Spinal cord (tissue), 9 donors: ENCODE measurements at regions not wholly inside any gene's neighbourhood (a gene's known extent, or its start where the extent isn't known, plus 50 kb on each side); places are given as distances from the start of the nearest gene placed in this dataset.

Source experiments
- DNase-seq, 6 donors: peaks; one replicate each; pipeline versions ENCODE4 v3.0.0 to v3.0.0-alpha.2; 2013 to 2015; ENCODE audit warnings: low spot score in 6 of 6, low read depth in 4 of 6
- H3K27ac ChIP-seq: one replicate; pipeline ENCODE4 v1.5.1; 2013; ENCODE audit warnings: low read depth, low read length, control low read depth
- H3K27me3 ChIP-seq: one replicate; pipeline ENCODE4 v1.6.1; 2013; ENCODE audit warnings: low read length; ENCODE audit not compliant: control insufficient read depth, insufficient read depth
- H3K36me3 ChIP-seq: one replicate; pipeline ENCODE4 v1.6.1; 2013; ENCODE audit warnings: low read length; ENCODE audit not compliant: control insufficient read depth, insufficient read depth
- H3K4me1 ChIP-seq: one replicate; pipeline ENCODE4 v1.6.1; 2013; ENCODE audit warnings: low read length; ENCODE audit not compliant: control insufficient read depth, insufficient read depth
- H3K4me3 ChIP-seq: one replicate; pipeline ENCODE4 v1.5.1; 2013; ENCODE audit warnings: low read depth, low read length, control low read depth
- H3K9me3 ChIP-seq: one replicate; pipeline ENCODE4 v1.6.1; 2013; ENCODE audit warnings: low read length; ENCODE audit not compliant: control insufficient read depth, insufficient read depth
- WGBS: methylation state at CpG from one replicate; pipeline ENCODE4 v1.1.5; 2013; ENCODE audit warnings: missing lambda C conversion rate; ENCODE audit not compliant: insufficient coverage; 5-methylcytosine and 5-hydroxymethylcytosine counted together
- donor health status: healthy.

DNA sequence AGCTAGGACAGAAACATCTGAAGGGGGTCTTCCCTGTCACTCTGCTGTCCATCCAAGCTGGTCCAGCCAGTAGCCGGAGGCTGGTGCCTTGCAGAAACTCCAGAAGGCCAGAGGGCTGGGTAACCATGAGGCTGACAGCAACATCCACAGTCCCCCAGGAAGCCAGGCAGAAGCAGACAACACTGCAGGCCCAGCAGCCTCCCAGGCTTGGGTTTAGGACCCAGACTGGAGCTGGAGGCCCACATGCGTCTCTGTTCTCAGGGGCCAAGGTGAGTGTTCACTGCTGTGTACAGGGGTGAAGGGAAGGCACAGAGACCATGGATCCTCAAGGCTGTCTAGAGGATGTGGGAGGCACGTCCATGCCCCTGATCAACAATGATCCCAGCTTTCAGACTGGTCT, 136.4 kb upstream of the PRMT8 start:
- Histone ChIP-seq H3K27me3 (no peaks in the 10 kb centered on the region), H3K27ac (no peak overlapping the region), H3K4me1 (peaks cover 11% of the 10 kb centered on the region), H3K9me3 (no peaks in the 10 kb centered on the region), H3K4me3 (no peak overlapping the region), H3K36me3 (no peaks in the 10 kb centered on the region)
- WGBS: 95% methylated on average over 3 of the region's 3 CpGs
- DNase-seq: no peak

- peaks cover 6% of the 10 kb centered on the region for H3K4me1 ChIP-seq
- no peak overlapping the region for H3K4me3 ChIP-seq
- no peaks in the 10 kb centered on the region for H3K36me3 ChIP-seq
- H3K27ac ChIP-seq: no peak overlapping the region
- H3K9me3 ChIP-seq: no peaks in the 10 kb centered on the region
- WGBS: 70% methylated on average over 7 of the region's 9 CpGs
- no peak for DNase-seq
- no peaks in the 10 kb centered on the region for H3K27me3 ChIP-seq
These were observed 135.6 kb upstream of the PRMT8 start for GRCh38 chr12:3355378-3355900.

DNA sequence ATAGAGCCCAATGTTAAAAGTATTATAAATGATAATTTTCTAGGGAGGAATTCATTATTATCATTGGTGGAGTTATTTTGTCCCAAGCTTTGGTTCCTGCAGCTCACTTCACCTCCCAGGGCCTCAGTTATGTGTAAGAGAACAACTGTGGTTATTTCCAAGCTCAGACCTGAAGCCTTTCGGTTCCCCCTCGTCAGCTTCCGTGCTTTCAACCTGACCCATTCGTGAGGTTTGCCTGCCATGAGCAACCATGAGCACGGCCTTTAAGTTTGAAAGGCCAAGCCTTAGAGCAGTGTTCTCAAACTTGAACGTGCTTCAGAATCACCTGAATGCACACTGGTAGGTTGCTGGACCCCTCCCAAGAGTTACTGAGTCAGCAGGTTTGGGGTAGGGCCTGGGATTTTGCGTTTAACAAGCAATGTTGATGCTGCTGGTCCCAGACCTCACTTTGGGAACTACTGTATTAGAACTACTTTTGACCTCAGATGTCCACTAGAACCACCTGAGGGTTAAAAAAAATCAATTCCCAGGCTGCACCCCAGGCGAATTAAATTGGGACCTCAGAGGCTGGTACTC, 133.0 kb upstream of the PRMT8 start:
- 91% methylated on average over 8 of the region's 8 CpGs for WGBS
- peaks cover 6% of the 10 kb centered on the region for H3K4me1 ChIP-seq

GRCh38 chr12:3359478-3359877, 131.5 kb upstream of the PRMT8 start:
- DNase-seq: no peak
- Histone ChIP-seq H3K4me3 (no peak overlapping the region), H3K36me3 (no peaks in the 10 kb centered on the region), H3K27me3 (peaks cover 4% of the 10 kb centered on the region), H3K27ac (no peak overlapping the region), H3K4me1 (peaks cover 6% of the 10 kb centered on the region), H3K9me3 (no peaks in the 10 kb centered on the region)
- WGBS: no CpG with 5 or more reads among the region's 2 CpGs

More for the DNA sequence above, 133.0 kb upstream of the PRMT8 start:
- Histone ChIP-seq H3K27ac (no peak overlapping the region), H3K9me3 (no peaks in the 10 kb centered on the region), H3K36me3 (no peaks in the 10 kb centered on the region), H3K27me3 (no peaks in the 10 kb centered on the region), H3K4me3 (no peak overlapping the region)
- DNase-seq: no peak

DNA sequence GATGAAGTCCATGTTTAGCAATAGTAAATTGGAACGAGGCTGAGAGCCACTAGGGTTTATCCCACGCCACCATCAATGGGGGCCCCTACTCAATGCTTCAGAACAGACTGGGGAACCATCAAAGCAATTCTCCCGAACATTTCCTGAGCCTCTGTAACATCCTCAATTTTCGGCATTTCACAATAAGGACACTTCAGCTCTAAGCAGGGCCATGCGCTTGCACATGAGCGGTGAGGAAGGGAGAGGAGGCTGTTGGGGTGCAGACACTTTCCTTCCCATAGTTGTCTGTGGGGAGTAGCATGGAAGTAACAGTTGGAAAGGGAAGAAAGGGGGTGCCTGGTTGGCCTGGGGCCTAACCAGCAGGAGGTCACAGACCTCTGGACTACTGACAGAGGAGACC, 129.9 kb upstream of the PRMT8 start:
- DNase-seq: no peak
- Histone ChIP-seq H3K4me1 (peaks cover 12% of the 10 kb centered on the region), H3K27ac (no peak overlapping the region), H3K27me3 (peaks cover 17% of the 10 kb centered on the region), H3K9me3 (no peaks in the 10 kb centered on the region), H3K4me3 (no peak overlapping the region), H3K36me3 (no peaks in the 10 kb centered on the region)
- 88% methylated on average over 4 of the region's 6 CpGs for WGBS

DNA sequence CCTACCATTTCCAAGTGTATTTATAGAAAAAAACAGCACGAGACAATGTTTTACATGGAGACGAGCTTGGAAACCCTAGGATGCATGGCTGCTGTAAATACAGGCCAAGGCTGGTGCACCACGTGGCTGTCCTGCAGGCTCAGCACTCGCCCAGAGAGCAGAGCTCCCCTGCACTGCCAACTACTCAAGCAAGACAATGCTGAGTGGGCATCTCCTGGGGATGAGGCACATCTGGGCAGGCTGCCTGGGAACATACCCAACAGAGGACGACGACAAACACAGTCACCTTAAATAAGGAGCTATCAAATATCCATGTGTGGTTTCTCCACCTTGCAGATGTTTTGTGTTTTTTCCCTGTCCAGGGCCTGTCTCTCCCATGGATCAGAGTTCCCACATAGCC, 128.3 kb upstream of the PRMT8 start:
- Histone ChIP-seq H3K4me3 (no peak overlapping the region), H3K27ac (no peak overlapping the region), H3K36me3 (no peaks in the 10 kb centered on the region), H3K4me1 (peaks cover 18% of the 10 kb centered on the region), H3K9me3 (no peaks in the 10 kb centered on the region), H3K27me3 (peaks cover 28% of the 10 kb centered on the region)
- DNase-seq: peak in 1 of 6 donors; percentile 50
- 48% methylated on average over 6 of the region's 6 CpGs for WGBS

- Histone ChIP-seq H3K27ac (no peak overlapping the region), H3K4me3 (no peak overlapping the region), H3K36me3 (no peaks in the 10 kb centered on the region), H3K4me1 (peaks cover 18% of the 10 kb centered on the region), H3K27me3 (peaks cover 29% of the 10 kb centered on the region), H3K9me3 (no peaks in the 10 kb centered on the region)
- WGBS: 96% methylated on average over 9 of the region's 9 CpGs
- no peak for DNase-seq
These were observed 127.4 kb upstream of the PRMT8 start for GRCh38 chr12:3363608-3364007.

- no peak for DNase-seq
- Histone ChIP-seq H3K9me3 (no peaks in the 10 kb centered on the region), H3K4me1 (peaks cover 18% of the 10 kb centered on the region), H3K4me3 (no peak overlapping the region), H3K27ac (no peak overlapping the region), H3K36me3 (no peaks in the 10 kb centered on the region), H3K27me3 (peaks cover 29% of the 10 kb centered on the region)
- WGBS: 96% methylated on average over 5 of the region's 5 CpGs
These were observed 126.8 kb upstream of the PRMT8 start for GRCh38 chr12:3364226-3364625.

DNA sequence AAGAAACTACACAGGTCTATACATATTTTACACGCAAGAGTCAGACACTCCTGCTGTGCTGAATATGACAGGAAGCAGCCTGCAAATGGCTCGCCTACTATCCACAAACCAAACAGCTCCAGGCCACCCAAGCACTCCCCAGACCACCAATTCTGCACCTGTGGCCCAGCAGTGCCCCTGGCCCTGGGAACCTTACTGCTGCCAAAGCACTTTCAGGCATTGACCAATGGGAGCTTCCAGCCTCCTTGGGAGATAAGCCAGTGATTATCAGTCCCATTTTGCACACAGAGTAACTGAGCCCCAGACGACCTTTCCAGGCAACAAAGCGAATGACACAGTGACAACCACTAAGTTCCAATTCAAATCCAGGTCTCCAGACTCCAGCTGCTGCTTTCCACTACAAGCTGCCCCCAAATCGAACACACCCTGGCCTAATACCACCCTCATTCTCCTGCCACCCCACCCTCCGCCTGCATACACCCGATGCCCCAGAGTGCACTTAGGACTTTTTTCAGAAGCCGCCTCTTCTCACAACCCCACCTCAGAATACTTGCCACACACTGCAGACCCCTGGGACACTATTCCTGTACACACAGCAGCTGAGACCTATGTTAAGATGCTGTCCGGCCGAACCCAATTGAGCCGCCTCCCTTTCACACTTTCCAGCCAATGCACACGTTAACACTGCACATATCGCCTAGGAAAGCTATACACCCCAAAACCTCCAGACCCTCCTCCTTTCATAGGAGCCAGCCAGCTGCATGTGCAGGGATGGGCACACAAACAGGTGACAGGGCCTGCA, 126.1 kb upstream of the PRMT8 start:
- H3K27me3 ChIP-seq: peaks cover 29% of the 10 kb centered on the region
- no peak overlapping the region for H3K27ac ChIP-seq
- H3K4me1 ChIP-seq: peaks cover 18% of the 10 kb centered on the region
- peak in 1 of 6 donors; percentile 6 for DNase-seq
- 69% methylated on average over 13 of the region's 13 CpGs for WGBS
- no peaks in the 10 kb centered on the region for H3K9me3 ChIP-seq
- H3K36me3 ChIP-seq: no peaks in the 10 kb centered on the region
- H3K4me3 ChIP-seq: peak overlapping the region; percentile 21
